Tibial nerve (tissue), 4 donors: ENCODE measurements at regions not wholly inside any gene's neighbourhood (a gene's known extent, or its start where the extent isn't known, plus 50 kb on each side); places are given as distances from the start of the nearest gene placed in this dataset.

Source experiments
- CTCF ChIP-seq, 5 experiments: fragments of 200-600 bp in 3 of 5; fragments of 450-650 bp in 2 of 5; sonication (generic) in 3 of 5; IDR thresholded peaks; one replicate each; pipeline ENCODE4 v1.5.1; 2016 to 2019; ENCODE audit warnings: antibody characterized with exemption in 5 of 5, mild to moderate bottlenecking in 3 of 5, moderate library complexity in 2 of 5
- EP300 ChIP-seq, 2 donors: sonication (generic); formaldehyde crosslinking; IDR thresholded peaks; one replicate each; pipeline ENCODE4 v1.6.1; 2017; ENCODE audit warnings: antibody characterized with exemption in 2 of 2, mild to moderate bottlenecking in 1 of 2
- POLR2A ChIP-seq, 2 donors: fragments of 450-650 bp; IDR thresholded peaks; one replicate each; pipeline ENCODE4 v1.6.1; 2017; ENCODE audit warnings: antibody characterized with exemption in 2 of 2, mild to moderate bottlenecking in 2 of 2, moderate library complexity in 2 of 2

DNA sequence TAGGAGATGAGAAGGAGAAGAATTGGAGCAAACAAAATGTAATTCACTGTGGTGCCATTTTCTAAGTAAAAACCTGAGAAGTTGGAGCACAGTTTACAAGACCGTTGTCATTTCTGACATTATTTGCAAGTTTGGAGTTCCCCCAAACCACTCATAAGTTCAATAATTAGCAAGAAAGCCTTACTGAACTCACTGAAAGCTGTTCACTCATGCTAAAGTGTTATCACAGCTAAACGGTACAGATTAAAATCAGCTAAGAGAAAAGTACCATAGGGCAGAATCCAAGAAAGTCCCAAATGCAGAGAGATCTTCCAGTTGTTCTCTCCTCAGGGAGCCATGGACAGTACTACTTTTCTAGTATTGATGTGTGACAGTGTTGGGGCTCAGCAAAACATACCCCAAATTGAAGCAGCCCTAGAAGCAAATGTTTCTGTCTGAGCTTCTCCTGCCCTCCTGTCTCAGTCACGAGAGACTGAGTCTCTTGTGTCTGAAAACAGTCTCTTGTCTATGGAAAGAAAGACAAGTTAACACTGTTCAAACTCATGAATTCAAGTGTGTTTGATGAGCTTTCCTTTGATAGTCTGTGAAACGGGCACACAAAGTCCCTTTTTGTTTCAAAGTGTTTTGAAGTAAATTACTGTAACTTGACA is 221.2 kb downstream of the GABRG2 start:
- TF ChIP-seq CTCF (IDR thresholded peaks at IDR 0.05) (no peak), POLR2A (IDR thresholded peaks at IDR 0.05) (no peak), EP300 (IDR thresholded peaks at IDR 0.05) (no peak)
